T-cell (primary cell): ENCODE measurements at regions not wholly inside any gene's neighbourhood (a gene's known extent, or its start where the extent isn't known, plus 50 kb on each side); places are given as distances from the start of the nearest gene placed in this dataset.

Experiments
- ATAC-seq, 4 experiments: fragments of 200-7000 bp in 3 of 4; fragments of 150-1000 bp in 1 of 4; cut with Tn5 transposase; replicated peaks in 1 of 4; 1 replicate in 3 of 4; 2 replicates in 1 of 4; pipeline ENCODE4 v1.10.0; 2021; ENCODE audit warnings: moderate library complexity in 3 of 4, mild to moderate bottlenecking in 2 of 4, moderate number of reproducible peaks in 1 of 4
- CTCF ChIA-PET, 2 donors: fragments of 300-600 bp; sonication (Branson Sonifier 250); formaldehyde crosslinking; loops; one replicate each; lab custom pipeline; 2022; ENCODE audit warnings: antibody characterized with exemption in 2 of 2; lab: Charles Lee
- POLR2A ChIA-PET, 2 donors: fragments of 300-600 bp; sonication (Branson Sonifier 250); formaldehyde crosslinking; loops; one replicate each; lab custom pipeline; 2022; ENCODE audit warnings: antibody characterized with exemption in 2 of 2; lab: Charles Lee
- DNase-seq, 35 experiments: peaks; one replicate each; pipeline versions ENCODE4 v3.0.0 to v3.0.0-alpha.2; 2013 to 2023
- H3K27ac ChIP-seq: one replicate; pipeline ENCODE4 v1.5.1; 2013; ENCODE audit warnings: low read length
- H3K27me3 ChIP-seq, 2 experiments: replicated peaks in 1 of 2; 1 replicate in 1 of 2; 2 replicates in 1 of 2; pipeline versions ENCODE4 v1.6.1 to v1.7.0; 2013; ENCODE audit warnings: low read length in 1 of 2, mixed read lengths in 1 of 2; ENCODE audit not compliant: control insufficient read depth in 2 of 2, insufficient read depth in 2 of 2; ENCODE audit errors: extremely low read depth in 1 of 2
- H3K36me3 ChIP-seq, 2 donors: 1 replicate in 1 of 2; 2 replicates in 1 of 2; pipeline versions ENCODE4 v1.6.1 to v1.7.0; 2013; ENCODE audit warnings: low read length in 1 of 2; ENCODE audit not compliant: control insufficient read depth in 2 of 2, insufficient read depth in 1 of 2; ENCODE audit errors: extremely low read depth in 1 of 2
- H3K4me1 ChIP-seq, 2 experiments: 1 replicate in 1 of 2; 2 replicates in 1 of 2; pipeline versions ENCODE4 v1.6.1 to v1.7.0; 2013; ENCODE audit warnings: low read length in 2 of 2, mixed read lengths in 1 of 2; ENCODE audit not compliant: insufficient read depth in 2 of 2, control insufficient read depth in 1 of 2; ENCODE audit errors: extremely low read depth in 1 of 2
- H3K4me3 ChIP-seq, 2 donors: 1 replicate in 1 of 2; 2 replicates in 1 of 2; pipeline versions ENCODE4 v1.5.1 to v1.7.0; 2013; ENCODE audit warnings: mild to moderate bottlenecking in 2 of 2, low read length in 1 of 2, moderate library complexity in 1 of 2; ENCODE audit not compliant: control insufficient read depth in 1 of 2; ENCODE audit errors: extremely low read depth in 1 of 2
- H3K9me3 ChIP-seq: 2 replicates; pipeline ENCODE4 v1.7.0; 2013
- H3K27ac Mint-ChIP-seq, 2 donors: one replicate each; pipeline ENCODE4 v1.8.0; 2020 to 2021; ENCODE audit warnings: mild to moderate bottlenecking in 2 of 2, mixed read lengths in 2 of 2
- H3K27me3 Mint-ChIP-seq, 2 donors: one replicate each; pipeline ENCODE4 v1.8.0; 2021 to 2022; ENCODE audit warnings: mixed read lengths in 2 of 2
- H3K36me3 Mint-ChIP-seq: one replicate; pipeline ENCODE4 v1.8.0; 2021; ENCODE audit warnings: mixed read lengths
- H3K4me1 Mint-ChIP-seq, 3 donors: one replicate each; pipeline ENCODE4 v1.8.0; 2020 to 2022; ENCODE audit warnings: mixed read lengths in 3 of 3, mild to moderate bottlenecking in 1 of 3
- H3K4me3 Mint-ChIP-seq, 3 donors: one replicate each; pipeline ENCODE4 v1.8.0; 2020 to 2022; ENCODE audit warnings: mild to moderate bottlenecking in 3 of 3, mixed read lengths in 3 of 3, moderate library complexity in 3 of 3
- H3K9me3 Mint-ChIP-seq, 3 donors: one replicate each; pipeline ENCODE4 v1.8.0; 2020 to 2022; ENCODE audit warnings: mixed read lengths in 3 of 3
- WGBS: methylation state at CpG from one replicate; pipeline ENCODE4 v1.1.5; 2013; ENCODE audit warnings: missing lambda C conversion rate; ENCODE audit not compliant: insufficient coverage; 5-methylcytosine and 5-hydroxymethylcytosine counted together

DNA sequence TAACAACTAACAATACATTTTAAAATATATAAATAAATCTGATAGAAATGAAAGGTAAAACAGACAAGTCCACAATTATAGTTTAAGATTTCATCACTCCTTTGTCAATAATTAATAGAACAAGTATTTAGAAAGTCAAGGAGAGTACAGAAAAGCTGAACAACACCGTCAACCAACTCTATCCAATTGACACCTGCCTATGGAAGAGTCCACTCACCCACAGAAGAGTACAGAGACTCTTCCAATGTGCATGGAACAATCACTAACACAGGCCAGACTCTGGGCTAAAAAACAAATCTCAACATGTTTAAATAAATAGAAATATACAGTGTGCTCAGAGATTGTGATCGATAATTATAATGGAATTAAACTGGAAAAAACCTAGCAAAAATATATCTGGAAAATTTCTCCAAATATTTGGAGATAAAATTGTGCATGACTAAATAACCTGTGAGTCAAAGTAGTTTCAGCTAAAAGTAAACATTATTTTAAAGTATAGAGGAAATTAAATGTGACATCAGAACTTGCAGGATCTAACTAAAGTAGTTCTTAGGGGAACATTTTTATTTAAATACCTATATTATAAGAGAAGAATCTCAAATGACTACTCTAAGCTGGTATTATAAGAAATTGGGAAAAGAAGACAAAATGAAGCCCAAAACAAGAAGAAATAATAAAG is 109.9 kb upstream of the EGFR start:
- no peaks in the 10 kb centered on the region for H3K9me3 ChIP-seq
- ChIA-PET POLR2A (no interaction called here), CTCF (no interaction called here)
- no peak overlapping the region for H3K27ac ChIP-seq
- Mint-ChIP-seq H3K27ac (no peak overlapping the region), H3K27me3 (peaks cover 3 to 6% of the 10 kb centered on the region in 2 donors), H3K4me1 (no peaks in the 10 kb centered on the region), H3K9me3 (peaks cover 0 to 4% (median 0%) of the 10 kb centered on the region in 3 donors), H3K4me3 (no peak overlapping the region), H3K36me3 (no peaks in the 10 kb centered on the region)
- no peak overlapping the region for H3K4me3 ChIP-seq
- DNase-seq (no peak), ATAC-seq (no peak)
- H3K27me3 ChIP-seq: no peaks in the 10 kb centered on the region
- no CpG with 5 or more reads among the region's 2 CpGs for WGBS
- no peaks in the 10 kb centered on the region for H3K36me3 ChIP-seq
- H3K4me1 ChIP-seq: no peaks in the 10 kb centered on the region

DNA sequence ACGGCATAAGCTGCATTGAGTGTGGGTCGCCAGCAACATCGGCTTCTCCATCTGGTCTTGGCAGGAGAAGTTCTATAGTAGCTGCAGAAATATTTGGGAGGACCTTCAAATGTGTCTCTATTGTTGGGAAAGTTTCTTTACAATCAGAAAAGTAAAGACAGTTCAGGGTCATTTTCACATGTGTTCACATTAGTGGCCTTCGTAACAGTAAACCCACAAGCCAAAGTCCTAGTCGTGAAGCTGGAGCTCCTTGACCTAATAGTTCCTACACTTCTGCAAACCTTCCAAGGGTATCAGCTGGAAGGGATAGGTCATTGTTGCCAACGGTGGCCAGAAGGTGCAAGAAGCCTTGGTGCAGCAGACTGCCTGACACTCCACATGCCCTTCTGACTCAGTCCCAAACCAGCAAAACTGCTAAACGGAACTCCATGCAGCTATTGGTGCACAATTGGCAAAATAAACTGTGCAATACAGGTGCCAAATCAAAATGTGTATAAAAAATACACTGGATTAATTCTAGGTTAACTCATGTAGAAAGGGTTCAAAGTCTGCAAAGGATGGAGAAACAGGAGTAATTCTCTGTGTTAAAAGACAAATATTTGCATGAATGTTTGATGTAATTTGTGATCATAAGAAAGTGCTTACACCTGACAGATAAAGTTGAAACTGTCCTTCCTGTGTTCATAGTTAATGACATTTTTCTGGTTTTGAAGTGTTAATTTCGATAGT is 102.8 kb upstream of the EGFR start:
- no peaks in the 10 kb centered on the region for H3K36me3 ChIP-seq
- H3K27me3 ChIP-seq: no peaks in the 10 kb centered on the region
- no peaks in the 10 kb centered on the region for H3K4me1 Mint-ChIP-seq
- peaks cover 0 to 3% (median 0%) of the 10 kb centered on the region in 3 donors for H3K9me3 Mint-ChIP-seq
- CTCF ChIA-PET: no interaction called here
- no peaks in the 10 kb centered on the region for H3K9me3 ChIP-seq
- H3K27ac ChIP-seq: no peak overlapping the region
- H3K4me3 Mint-ChIP-seq: no peak overlapping the region
- WGBS: 82% methylated on average over 4 of the region's 8 CpGs
- ATAC-seq: no peak
- DNase-seq: no peak
- H3K27ac Mint-ChIP-seq: no peak overlapping the region
- H3K27me3 Mint-ChIP-seq: peaks cover 0 to 4% of the 10 kb centered on the region in 2 donors
- H3K36me3 Mint-ChIP-seq: no peaks in the 10 kb centered on the region
- POLR2A ChIA-PET: no interaction called here
- H3K4me1 ChIP-seq: no peaks in the 10 kb centered on the region
- H3K4me3 ChIP-seq: no peak overlapping the region

DNA sequence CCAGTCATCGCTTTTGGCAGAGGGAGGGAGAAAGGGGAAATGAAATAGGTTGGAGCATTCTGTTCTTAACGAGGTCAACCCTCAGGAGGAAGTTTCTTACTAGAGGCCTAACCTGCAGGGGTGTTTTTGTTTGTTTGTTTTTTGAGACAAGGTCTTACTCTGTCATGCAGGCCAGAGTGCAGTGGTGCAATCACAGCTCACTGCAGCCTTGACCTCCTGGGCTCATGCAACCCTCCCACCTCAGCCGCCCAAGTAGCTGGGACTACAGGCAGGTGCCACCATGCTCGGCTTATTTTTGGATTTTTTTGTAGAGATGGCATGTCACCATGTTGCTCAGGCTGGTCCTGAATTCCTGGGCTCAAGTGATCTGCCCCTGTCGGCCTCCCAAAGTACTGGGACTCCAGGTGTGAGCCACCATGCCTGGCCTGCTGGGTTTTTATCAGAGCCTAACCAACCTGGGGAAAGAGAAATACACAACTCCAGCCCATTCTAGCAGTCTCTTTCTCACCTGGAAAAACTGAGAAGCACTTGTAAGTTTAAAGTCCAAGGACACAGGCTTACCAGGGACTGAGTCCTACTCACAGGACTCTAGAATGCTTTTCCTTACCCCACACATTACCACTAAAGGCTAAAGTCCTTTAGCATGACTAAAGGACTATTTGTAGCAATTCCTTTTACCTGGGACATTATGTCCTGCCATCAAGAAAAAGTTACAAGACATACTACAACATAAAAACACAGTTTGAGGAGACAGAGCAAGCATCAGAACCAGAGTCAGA is 101.0 kb upstream of the EGFR start:
- no peaks in the 10 kb centered on the region for H3K36me3 Mint-ChIP-seq
- ChIA-PET POLR2A (no interaction called here), CTCF (no interaction called here)
- no peak overlapping the region for H3K27ac ChIP-seq
- H3K27ac Mint-ChIP-seq: no peak overlapping the region
- no peaks in the 10 kb centered on the region for H3K4me1 Mint-ChIP-seq
- no peaks in the 10 kb centered on the region for H3K36me3 ChIP-seq
- WGBS: 46% methylated on average over 4 of the region's 5 CpGs
- DNase-seq: no peak
- no peaks in the 10 kb centered on the region for H3K9me3 Mint-ChIP-seq
- no peak for ATAC-seq
- no peak overlapping the region for H3K4me3 ChIP-seq
- no peak overlapping the region for H3K4me3 Mint-ChIP-seq
- no peaks in the 10 kb centered on the region for H3K4me1 ChIP-seq
- H3K27me3 ChIP-seq: no peaks in the 10 kb centered on the region
- peaks cover 0 to 4% of the 10 kb centered on the region in 2 donors for H3K27me3 Mint-ChIP-seq
- no peaks in the 10 kb centered on the region for H3K9me3 ChIP-seq

DNA sequence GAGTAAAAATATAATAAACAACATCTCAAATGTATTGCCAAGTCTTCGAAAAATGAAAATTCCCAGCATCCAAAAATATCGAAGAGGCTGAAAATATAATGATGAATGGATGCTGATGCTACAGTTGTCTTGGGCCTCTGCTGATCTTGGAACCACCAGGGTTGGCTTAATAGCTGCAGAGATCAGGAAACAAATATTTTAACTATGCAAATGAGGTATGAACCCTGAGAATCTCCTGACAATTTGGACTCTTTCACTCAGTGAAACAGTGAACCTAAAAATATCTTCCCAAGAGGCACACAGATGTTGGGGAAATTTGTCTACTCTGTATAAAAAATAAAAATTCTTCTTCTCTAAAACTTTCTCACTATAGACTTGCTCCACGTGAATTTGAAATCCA is 97.7 kb upstream of the EGFR start:
- CTCF ChIA-PET: no interaction called here
- Histone ChIP-seq H3K27ac (no peak overlapping the region), H3K4me3 (no peak overlapping the region), H3K36me3 (no peaks in the 10 kb centered on the region), H3K27me3 (peaks cover 0 to under 1% of the 10 kb centered on the region in 2 experiments), H3K4me1 (no peaks in the 10 kb centered on the region), H3K9me3 (no peaks in the 10 kb centered on the region)
- peaks cover 0 to 9% (median 5%) of the 10 kb centered on the region in 3 donors for H3K9me3 Mint-ChIP-seq
- WGBS: 93% methylated on average over 2 of the region's 3 CpGs
- ATAC-seq (no peak), DNase-seq (no peak)
- H3K4me3 Mint-ChIP-seq: no peak overlapping the region
- H3K4me1 Mint-ChIP-seq: no peaks in the 10 kb centered on the region
- H3K27ac Mint-ChIP-seq: no peak overlapping the region
- POLR2A ChIA-PET: no interaction called here
- H3K36me3 Mint-ChIP-seq: no peaks in the 10 kb centered on the region
- peaks cover 4 to 8% of the 10 kb centered on the region in 2 donors for H3K27me3 Mint-ChIP-seq

GRCh38 chr7:54931532-54931931 is 87.3 kb upstream of the EGFR start:
- ATAC-seq (no peak), DNase-seq (no peak)
- WGBS: no CpG with 5 or more reads among the region's 1 CpG
- Mint-ChIP-seq H3K4me3 (no peak overlapping the region), H3K36me3 (no peaks in the 10 kb centered on the region), H3K4me1 (peaks cover 5 to 6% (median 6%) of the 10 kb centered on the region in 3 donors), H3K27me3 (peaks cover 38% of the 10 kb centered on the region in 2 donors), H3K27ac (no peak overlapping the region), H3K9me3 (peaks cover 12 to 42% (median 34%) of the 10 kb centered on the region in 3 donors)
- Histone ChIP-seq H3K4me3 (no peak overlapping the region), H3K36me3 (no peaks in the 10 kb centered on the region), H3K27ac (no peak overlapping the region), H3K27me3 (peaks cover 3 to 10% of the 10 kb centered on the region in 2 experiments), H3K9me3 (no peaks in the 10 kb centered on the region), H3K4me1 (no peaks in the 10 kb centered on the region)
- ChIA-PET POLR2A (no interaction called here), CTCF (no interaction called here)

DNA sequence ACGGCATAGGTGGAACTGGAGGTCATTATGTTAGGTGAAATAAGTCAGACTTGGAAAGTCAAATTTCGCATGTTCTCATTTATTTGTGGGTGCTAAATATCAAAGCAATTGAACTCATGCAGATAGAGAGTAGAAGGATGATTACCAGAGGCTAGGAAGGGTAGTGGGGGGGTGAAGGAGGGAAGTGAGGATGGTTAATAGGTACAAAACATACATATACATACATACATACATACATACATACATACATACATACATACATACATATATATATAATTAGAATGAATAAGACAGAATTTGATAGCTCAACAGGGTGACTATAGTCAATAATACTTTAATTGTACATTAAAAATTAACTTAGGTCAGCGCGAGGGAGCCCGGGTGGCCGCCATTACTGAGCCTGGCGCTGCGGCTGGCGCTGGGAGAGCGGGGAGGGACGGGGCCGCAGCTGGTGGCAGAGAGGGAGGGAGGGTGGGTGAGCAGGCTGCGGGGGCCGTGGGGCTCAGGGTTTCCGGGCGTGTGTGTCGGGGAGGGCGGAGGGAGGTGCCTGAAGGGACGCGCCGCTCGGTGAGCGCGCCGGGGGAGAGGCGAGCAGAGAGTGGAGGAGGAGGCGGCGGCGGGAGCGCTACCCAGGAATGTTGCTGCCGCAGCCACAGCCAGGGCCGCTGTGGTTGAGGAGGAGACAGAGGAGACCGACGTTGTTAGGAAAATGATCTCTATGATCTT is 85.8 kb upstream of the EGFR start:
- peak overlapping the region in 1 of 3 donors; percentile 40 for H3K4me3 Mint-ChIP-seq
- no peaks in the 10 kb centered on the region for H3K9me3 ChIP-seq
- peaks cover 3% of the 10 kb centered on the region in 2 experiments for H3K27me3 ChIP-seq
- H3K36me3 Mint-ChIP-seq: no peaks in the 10 kb centered on the region
- no peaks in the 10 kb centered on the region for H3K36me3 ChIP-seq
- no peak overlapping the region for H3K4me3 ChIP-seq
- WGBS: 10% methylated on average over 30 of the region's 34 CpGs
- H3K4me1 ChIP-seq: no peaks in the 10 kb centered on the region
- ChIA-PET CTCF (no interaction called here), POLR2A (interaction anchor here in 1 of 2 donors (0.5 kb wide), 1 partner anchor 95 kb away, joined by 4 read pairs; no protein-coding TSS in a partner anchor)
- no peak for DNase-seq
- no peak for ATAC-seq
- peaks cover 34 to 41% of the 10 kb centered on the region in 2 donors for H3K27me3 Mint-ChIP-seq
- peaks cover 12 to 42% (median 30%) of the 10 kb centered on the region in 3 donors for H3K9me3 Mint-ChIP-seq
- H3K27ac Mint-ChIP-seq: no peak overlapping the region
- H3K4me1 Mint-ChIP-seq: peaks cover 5 to 6% (median 6%) of the 10 kb centered on the region in 3 donors
- H3K27ac ChIP-seq: no peak overlapping the region
